NCI-H510A (cell line): ENCODE measurements at regions not wholly inside any gene's neighbourhood (a gene's known extent, or its start where the extent isn't known, plus 50 kb on each side); places are given as distances from the start of the nearest gene placed in this dataset.

Experiments used
- DNase-seq: peaks from one replicate; lab custom pipeline; 2025; lab: John Stamatoyannopoulos, UW

DNA sequence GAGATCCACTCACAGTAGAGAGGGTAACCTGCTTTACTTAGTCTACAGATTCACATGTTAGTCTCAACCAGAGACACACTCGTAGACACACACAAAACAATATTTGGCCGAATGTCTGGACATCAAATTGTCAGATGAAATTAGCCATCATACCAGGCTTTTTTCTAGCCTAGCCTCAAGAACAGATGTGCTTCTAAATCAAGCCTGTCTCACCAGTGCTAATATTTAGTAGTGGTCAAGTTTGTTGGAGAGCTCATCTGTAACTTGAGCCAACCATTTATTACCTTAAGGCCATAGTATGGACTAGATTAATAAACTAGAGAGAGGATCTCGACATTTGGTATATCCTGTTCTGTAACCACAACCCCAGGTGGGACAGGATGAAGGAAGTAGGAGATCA lies 1118.8 kb upstream of the MAP3K7 start:
- DNase-seq = no peak

DNA sequence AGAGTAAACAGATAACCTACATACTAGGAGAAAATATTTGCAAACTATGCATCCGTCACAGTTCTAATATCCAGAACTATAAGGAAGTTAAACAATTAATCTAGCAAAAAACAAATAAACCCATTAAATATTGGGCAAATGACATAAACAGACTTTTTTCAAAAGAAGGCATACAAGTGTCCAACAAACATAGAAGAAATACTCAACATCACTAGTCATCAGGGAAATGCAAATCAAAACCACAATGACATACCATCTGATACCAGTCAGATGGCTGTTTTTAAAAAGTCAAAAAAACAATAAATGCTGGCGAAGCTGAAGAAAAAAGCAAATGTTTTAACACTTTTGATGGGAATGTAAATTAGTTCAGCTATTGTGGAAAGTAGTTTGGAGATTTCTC lies 1117.7 kb upstream of the MAP3K7 start:
- no peak for DNase-seq

DNA sequence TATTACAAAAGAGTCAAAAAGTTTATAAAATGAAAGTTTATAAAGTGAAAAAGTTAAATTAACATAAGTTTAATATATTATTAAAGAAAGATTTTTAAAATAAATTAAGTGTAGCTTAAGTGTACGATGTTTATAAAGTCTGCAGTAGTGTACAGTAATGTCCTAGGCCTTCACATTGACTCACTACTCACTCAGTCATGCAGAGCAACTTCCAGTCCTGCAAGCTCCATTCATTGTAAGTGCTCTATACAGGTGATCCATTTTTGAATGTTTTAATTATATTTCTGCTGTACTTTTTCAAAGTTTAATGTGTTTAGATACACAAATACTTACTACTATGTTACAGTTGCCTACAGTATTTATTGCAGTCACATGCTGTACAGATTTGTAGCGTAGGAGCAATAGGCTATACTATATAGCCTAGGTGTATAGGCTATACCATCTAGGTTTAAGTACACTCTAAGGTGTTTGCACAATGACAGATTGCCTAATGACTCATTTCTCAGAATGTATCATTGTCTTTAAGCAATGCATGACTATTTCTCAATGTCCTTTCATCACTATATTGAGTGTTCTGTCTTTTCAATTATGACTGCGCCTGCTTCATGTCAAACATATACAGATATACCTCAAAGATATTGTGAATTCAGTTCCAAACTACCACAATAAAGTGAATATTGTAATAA lies 1110.3 kb upstream of the MAP3K7 start:
- DNase-seq = no peak

DNA sequence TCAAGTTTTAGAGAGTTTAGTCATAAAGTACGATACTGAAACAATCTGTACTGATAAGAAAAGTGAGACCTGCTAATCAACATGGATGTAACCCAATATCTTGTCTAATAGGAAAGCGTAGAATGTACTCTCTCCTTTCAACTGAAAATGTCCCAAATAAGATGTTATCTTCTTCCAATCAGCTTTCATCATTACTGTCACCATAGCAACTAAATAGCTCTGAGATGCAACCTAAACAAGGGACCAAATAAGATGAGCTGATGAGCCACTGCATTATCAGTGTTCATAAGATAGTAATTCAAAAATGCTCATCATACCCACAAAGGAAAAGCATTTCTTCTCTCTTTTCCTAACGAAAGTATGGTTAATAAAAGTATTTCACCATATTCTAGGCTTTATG lies 1108.3 kb upstream of the MAP3K7 start:
- DNase-seq = no peak

DNA sequence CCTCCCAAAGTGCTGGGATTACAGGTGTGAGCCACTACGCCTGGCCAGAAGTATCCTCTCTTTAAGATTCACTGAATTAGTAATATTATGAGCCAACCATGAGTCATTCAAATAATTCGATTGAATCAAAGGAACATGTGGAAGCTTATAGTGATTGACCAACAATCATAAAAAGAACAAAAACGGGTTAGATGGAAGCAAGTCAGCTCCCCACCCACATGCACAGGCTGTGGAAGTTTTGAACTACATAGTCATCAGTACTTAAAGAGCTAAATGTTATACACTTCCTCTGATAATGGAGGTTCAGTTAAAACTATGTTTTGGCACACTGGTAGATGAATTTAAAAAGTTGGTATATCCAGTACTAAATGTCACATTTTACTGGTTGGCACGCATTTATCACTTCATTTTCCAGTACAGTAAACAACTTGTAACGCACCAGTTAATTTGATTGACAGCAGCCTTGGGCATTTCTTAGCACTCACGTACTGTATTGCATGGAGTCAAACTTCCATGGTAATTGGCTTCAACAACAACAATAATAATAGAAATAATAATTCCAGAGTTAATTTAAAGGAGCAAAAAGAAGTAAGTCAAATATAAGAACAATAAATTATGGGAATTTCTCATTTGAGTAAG lies 1107.3 kb upstream of the MAP3K7 start:
- DNase-seq = no peak

DNA sequence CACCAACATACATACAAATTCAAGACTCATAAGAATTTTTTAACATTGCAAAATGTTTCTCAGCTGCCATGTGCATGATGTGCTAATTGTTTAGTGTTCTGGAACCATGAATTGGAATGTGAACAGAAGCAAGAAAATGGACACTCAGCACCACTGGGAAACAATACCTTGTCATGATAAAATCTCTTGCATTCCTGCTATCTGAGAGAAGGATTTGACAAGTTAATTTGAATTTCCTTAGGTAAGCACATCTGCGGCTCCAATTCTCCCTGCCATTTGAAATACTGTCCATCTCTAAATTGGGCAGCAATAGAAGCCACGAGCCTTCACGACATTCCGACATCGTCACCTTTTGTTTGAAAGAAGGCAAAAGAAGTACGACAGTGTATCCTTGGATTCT lies 1104.6 kb upstream of the MAP3K7 start:
- DNase-seq = no peak

DNA sequence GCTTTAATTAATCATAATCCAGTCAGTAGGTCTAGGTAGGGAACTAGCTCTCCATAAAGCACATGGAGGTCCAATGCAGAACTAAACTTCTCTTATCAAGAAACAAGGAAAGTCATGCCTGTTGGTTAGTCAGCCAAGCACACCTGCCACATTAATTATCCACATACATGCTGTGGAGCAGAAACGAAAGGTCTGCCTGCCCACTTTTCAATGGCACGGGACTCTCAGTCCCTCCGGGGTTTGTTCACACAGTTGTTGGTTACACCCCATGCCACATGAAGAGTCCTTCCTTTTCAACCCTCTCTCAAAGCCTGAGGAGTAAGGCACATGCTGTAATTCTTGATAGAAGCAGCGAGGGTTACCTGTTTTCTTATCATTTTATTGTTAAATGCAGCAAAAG lies 1096.4 kb upstream of the MAP3K7 start:
- DNase-seq = no peak

DNA sequence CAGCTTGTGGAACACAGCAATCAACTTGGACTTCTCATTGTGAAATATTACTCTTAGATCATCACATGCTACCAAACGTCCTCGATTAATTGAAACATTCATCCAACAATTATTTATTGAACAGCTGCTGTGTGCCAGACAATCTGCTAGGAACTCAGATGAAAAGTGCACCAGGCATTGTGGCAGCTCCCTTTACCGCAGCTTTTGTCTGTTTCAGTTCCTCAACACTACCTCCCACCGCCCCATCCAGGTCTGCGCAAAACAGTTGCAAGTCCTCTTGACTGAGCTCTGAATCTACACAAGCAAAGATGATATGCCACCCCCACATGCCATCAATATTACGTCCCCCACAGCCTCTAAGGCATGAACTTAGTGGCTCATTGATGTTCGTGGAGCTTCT lies 1094.4 kb upstream of the MAP3K7 start:
- DNase-seq = no peak

DNA sequence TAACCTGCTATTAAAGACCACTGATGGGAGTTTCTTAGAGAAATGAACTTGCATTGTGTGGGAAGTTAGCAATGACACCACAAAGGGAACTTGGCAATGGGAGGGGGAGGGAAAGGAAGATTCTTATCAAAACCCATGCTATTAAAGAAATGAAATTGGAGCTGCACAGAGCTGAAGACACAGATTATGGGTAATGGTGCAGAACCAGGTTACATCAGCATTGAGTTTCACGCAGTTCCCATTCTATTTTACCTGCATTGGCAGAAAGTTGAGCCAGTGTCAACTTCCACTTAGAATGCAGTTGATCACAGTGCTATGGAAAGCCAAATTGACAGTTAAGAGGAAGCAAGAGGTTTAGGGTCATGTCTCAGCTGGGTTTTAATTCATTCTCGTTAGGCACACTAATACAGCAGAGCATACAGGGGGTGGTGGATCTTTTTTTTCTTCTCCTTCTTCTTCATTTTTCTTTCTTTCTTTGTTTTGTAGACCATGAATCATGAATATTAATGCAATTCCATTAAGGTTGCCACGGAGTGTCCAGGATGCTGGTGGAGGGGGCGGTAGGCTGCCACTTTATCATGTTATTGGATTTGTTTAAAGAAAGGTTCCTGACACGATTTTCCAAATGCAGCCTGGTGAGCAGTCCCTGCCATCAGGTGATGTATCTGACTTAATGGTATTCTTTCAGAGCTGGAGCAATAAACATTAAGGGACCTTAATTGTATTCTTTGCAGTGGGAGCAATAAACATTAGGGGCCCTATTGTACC lies 1092.0 kb upstream of the MAP3K7 start:
- no peak for DNase-seq

DNA sequence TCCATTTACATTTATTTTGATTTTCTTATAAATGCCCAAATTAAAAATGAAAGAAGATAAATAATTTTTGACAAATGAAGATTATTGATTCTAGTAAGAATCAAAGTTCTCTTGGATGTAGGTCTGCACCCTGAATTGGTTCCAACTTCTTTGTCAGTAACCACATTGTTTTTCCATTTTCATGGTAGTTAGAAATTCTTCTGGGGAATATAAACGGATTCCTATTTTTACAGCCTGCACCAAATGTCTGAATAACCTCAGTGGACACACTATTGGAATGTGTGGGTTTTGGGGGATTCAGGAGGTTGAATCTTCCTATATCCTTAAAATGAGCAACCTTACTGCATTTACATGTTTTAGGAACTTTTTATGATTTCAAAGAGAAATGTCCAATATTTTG lies 1085.3 kb upstream of the MAP3K7 start:
- no peak for DNase-seq

DNA sequence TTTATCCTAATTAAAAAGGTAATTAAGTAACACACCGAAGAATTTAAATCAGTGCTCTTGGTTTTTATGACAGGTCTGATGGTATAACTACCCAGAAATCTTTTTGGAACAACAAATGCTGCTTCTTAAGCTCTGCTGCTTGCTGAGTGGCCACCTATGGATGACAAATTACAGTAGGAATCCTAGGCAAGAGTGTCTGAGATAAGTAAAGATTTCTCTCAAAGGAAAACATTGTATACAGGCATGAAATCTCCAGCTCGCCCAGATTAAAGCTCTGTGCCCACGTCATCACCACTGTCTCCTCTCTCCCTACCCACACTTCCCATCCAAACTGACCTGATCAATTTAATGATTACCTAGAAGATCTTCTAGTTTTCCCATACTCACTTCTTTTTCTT lies 1083.0 kb upstream of the MAP3K7 start:
- no peak for DNase-seq

DNA sequence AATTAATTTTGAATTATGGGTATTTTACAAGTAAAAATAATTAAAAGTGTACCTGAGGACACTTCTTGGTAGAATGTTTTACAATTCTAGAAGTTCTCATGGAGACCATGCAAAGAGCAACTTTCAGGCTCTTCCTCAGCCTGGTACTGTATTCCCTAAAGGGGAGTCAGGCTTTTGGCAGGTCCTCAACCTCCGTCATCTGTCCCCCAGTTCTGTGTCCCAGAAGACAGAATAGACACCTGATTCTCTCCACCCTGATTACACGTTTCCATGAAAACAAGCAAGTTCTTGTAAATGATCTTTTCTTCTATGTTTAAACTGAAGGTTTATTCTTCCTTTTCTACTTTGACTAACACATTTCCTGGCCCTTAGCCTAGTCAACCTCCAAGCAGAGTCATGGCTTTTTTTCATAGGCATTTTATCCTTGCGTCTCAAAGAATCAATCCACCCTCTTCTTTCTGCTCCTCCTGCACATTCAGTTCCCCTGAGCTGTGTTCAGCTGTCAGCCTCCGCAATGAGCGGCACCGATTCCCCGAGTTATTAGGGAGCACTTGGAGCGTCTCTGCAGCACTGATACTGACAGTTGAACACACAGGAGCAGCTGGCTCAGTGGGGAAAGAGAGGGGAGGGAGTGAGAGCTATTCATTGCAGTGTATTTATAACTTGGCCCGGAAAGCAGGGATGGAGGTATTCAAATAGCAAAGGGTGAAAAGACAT lies 1082.4 kb upstream of the MAP3K7 start:
- peak; percentile 4 for DNase-seq

DNA sequence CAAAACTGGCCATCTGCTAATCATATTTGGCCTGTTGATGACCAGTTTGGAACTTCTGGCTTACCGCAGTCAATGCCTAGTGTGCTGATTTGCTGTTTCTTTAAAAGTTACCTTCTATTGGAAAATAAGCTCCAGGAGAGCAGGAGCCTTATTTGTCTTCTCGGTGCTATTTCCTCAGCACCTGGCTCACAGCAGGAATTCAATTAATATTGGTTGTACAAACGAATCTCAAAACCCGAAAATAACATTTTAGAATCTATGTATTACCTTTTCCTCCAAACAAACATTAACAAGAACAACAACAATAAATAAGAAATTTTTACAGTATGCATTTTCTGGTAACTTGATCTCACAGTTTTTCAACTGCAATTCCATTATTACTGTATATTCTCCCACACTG lies 1080.7 kb upstream of the MAP3K7 start:
- no peak for DNase-seq

DNA sequence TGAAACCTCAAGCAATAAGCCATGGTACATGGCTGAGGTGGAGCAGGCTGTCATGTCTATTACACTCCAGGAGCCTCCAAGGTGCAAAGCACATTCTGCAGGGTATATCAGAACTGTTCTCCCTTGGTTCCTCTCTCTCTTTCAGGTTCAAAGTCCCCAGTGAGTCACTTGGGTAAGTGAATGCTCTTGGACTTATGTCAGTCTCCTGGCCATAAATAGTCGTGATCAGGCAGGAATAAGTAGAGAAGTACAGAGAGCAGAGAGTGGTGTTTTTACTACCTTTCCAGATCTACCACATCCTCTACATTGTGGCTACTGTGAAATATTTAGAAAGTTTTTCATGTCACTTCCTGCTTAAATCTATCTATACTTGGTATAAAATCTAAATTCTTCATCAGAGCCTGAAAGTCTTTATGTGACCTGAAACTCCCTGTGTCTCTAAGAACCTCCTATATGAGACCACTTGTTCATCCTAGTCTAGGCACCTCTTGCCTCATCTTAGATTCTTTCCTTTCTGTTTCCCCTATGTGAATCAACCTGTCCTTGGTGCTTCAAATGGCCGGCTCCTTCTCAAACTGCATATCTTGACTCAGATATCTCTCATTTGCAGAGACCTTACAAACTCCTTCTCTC lies 1077.6 kb upstream of the MAP3K7 start:
- no peak for DNase-seq

DNA sequence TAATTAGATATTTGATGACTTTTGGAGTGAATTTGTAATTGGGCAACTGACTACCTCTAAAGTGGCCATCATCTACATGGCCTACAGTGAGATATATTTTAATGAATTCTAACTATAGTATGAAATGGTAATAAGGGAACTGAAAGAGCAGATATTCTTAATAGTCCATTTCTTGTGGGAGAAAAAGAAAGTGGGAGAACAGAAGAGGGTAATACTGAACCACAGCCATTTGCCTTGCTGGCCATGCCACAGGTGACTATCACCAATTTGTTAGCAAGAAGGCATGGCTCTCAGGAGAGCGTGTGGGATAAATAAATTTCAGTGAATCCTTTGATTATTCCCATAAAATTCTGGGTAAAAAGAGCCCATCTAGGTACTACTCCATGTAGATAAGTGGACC lies 1074.0 kb upstream of the MAP3K7 start:
- no peak for DNase-seq

DNA sequence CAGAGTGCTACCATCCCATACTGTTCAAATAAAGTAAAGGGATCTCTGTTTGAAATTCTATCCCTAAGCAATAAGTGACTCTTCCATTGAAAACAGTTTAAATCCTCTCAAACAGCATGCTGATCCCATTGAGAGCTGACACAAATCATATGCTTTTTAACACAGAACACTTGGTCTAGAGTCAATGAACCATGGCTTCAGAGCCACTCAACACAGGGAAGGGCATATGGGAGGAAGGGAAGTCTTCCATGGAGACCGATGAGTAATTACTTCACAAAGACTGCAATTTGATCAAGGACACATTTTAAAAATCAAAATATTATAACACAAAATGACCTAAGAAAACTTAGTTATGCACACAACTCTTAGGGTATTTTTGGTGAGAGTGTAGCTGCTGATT lies 1073.0 kb upstream of the MAP3K7 start:
- peak; percentile 29 for DNase-seq

DNA sequence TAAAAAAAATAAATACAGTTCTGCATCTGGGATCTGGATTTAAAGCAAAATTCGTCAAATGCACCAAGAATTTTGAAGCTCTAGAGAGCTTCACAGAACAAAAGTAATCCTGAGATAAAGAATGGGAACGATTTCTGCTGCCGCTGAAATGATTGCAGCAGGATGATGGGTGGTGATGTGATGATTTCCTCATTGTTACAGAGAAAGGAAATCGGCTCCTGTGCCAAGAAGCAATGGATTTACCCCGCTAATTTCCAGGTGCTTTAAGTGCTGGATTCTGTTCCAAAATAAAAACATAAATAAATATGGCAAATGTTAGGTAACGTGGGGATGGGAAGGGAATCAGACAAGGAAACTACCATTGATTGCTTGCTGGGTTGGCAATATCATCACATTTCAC lies 1067.9 kb upstream of the MAP3K7 start:
- DNase-seq = no peak

DNA sequence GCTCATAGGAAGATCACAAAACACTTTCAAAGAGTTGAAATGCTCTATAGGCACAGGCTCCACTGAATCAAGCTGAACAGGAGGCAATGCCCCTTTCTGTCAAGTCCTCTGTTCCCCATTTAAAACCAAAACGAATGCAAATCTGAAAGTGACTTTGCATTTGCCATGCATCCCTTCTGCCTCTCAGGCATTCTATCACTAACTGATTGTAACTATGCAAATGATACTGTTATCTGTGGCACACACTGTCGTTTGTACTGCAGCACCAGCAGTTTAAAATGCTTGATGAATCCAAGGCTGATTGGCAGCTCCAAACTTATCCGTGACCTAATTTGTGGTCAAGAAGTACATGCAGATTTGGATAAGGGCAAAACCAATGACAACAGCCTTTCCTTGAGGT lies 1067.5 kb upstream of the MAP3K7 start:
- DNase-seq = no peak

DNA sequence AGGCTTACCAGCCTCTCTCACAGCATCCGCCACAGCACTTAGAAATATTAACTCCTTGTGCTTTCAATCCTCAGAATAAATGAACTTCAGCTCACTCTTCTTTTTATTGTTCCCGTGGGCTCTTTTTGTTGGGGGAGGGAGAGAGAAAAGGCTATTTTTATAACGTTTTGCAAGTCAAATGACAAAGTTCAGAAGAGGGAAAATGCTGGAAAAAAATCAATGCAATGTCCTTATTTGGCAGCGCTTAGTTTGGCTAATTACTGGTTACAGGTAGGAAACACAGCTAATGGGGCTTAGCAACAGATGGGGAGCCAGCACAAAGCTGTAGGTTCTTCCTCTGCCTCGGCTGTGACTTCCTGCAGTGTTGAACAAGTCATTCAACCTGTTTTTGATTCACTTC lies 1067.0 kb upstream of the MAP3K7 start:
- DNase-seq = no peak

DNA sequence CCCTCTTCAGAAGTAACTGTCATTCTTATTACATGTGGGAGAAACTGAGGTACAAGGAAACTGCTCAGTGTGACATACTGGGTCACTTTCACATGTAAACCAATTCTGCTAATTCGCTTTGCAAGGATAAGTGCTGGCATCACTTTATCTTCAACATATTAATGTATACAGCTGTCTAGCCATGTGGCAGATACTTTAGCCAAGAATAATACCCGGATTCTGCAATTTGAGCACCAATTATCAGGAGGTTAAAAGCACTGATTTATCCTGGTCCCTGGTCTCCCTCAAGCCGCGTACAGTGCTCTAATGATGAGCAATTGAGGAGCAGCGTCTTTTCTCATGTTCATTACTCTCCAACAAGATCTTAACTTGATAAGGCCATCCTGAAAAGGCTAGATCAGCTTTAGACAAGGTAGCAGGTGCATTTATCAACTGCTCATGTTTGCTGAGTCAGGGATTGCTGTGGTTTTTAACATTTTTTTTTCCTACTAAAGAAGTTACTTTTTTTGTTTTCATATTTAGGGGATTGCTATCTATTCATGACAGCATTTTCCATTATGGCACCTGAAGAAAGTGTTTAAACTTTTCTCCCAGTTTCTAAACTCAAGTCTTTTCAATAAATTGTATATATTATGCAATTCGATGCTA lies 1066.3 kb upstream of the MAP3K7 start:
- no peak for DNase-seq

DNA sequence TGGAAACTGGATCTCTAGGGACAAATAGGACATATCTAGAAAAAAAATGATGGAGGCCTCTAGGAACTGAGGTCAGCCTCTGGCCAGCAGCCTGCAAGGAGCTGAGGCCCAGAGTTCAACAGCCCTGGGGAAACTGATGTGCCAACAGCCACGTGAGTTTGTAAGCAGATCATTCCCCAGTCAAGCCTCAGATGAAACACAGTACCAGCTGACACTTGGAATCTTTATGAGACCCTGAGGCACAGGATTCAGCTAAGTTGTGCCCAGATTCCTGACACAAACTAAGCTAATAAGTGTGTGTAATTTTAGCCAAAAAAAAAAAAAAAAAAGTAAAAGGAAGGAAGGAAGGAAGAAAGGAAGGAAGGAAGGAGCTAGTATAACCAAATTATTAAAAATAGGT lies 1059.8 kb upstream of the MAP3K7 start:
- no peak for DNase-seq

DNA sequence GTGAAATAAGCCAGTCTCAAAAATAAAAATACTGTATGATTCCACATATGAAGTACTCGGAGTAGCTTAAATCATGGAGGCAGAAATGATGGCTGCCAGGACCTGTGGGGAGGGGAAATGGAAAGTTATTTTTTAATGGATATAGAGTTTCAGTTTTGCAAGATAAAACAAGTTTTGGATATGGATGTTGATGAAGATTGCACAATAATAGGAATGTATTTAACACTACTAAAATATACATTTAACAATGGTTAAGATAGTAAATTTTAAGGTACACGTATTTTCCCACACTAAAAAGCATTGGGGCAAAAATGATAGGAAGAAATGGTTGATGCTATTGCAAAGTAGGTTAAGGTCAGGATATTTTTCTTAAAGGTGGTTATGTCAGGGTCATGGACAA lies 1058.9 kb upstream of the MAP3K7 start:
- DNase-seq = no peak
